ENCODE measurements at regions not wholly inside any gene's neighbourhood (a gene's known extent, or its start where the extent isn't known, plus 50 kb on each side); places are given as distances from the start of the nearest gene placed in this dataset.

DNA sequence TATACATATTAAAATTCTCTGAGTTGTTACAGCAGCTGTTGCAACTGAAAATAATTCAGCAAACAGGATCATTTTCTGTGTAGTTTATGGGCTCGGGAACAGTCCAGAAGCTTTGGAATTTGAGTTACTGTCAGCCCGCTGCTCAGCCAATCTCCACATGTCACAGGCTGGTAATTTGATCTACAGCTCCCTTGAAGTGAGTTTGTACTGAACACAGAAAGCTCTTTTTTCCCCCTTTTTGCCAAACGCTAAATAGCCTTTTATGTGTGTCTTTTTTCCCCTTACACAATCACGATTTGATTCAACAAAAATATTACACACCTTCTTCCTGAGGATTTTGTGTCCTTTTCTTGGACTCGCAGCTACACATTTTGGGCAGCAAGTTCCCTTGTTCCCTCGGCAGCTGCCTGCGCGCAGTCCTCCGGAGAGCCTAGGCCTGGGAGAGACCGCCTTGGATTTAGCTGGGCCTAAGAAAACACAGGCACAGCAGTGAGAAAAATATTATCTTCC lies 371.4 kb downstream of the KCNRG start:
- TF ChIP-seq POLR2A (IDR thresholded peaks at IDR 0.05; ENCODE audit: low read depth, low read length) (no peak), POLR2AphosphoS5 (IDR thresholded peaks at IDR 0.05; ENCODE audit: low read depth, low read length) (no peak), SPI1 (IDR thresholded peaks at IDR 0.05; ENCODE audit: low read depth, low read length) (no peak), PAX5 (IDR thresholded peaks at IDR 0.05; ENCODE audit: insufficient read depth, low read length, severe bottlenecking) (no peak), TAF1 (IDR thresholded peaks at IDR 0.05; ENCODE audit: low read depth, low read length) (no peak), POU2F2 (IDR thresholded peaks at IDR 0.05; ENCODE audit: low read depth, low read length) (no peak)

Measured in GM12891 (cell line).